HUES64 (cell line): ENCODE measurements at regions not wholly inside any gene's neighbourhood (a gene's known extent, or its start where the extent isn't known, plus 50 kb on each side); places are given as distances from the start of the nearest gene placed in this dataset.

Experiments used
- H3K27ac ChIP-seq: 2 replicates; pipeline ENCODE4 v1.7.0; 2013; ENCODE audit warnings: low read depth, low read length, inconsistent platforms
- H3K27me3 ChIP-seq: 2 replicates; pipeline ENCODE4 v1.6.1; 2013; ENCODE audit warnings: mild to moderate bottlenecking, low read length; ENCODE audit not compliant: insufficient read depth
- H3K36me3 ChIP-seq: 2 replicates; pipeline ENCODE4 v1.6.1; 2013; ENCODE audit warnings: mild to moderate bottlenecking, low read length; ENCODE audit not compliant: insufficient read depth
- H3K4me1 ChIP-seq: 2 replicates; pipeline ENCODE4 v1.6.1; 2013; ENCODE audit warnings: mild to moderate bottlenecking, low read length, moderate library complexity; ENCODE audit not compliant: insufficient read depth
- H3K4me3 ChIP-seq: 2 replicates; pipeline ENCODE4 v1.5.1; 2013; ENCODE audit warnings: mild to moderate bottlenecking, low read length, moderate library complexity
- H3K9ac ChIP-seq: 2 replicates; pipeline ENCODE4 v1.6.1; 2013; ENCODE audit warnings: mild to moderate bottlenecking, low read depth, low read length
- H3K9me3 ChIP-seq: 2 replicates; pipeline ENCODE4 v1.6.1; 2013; ENCODE audit warnings: low read depth, low read length; ENCODE audit not compliant: insufficient read depth
- WGBS: fragments of 150-250, 120-280 bp; methylation state at CpG from one replicate; pipeline ENCODE4 v1.1.7; 2013; ENCODE audit warnings: missing lambda C conversion rate; 5-methylcytosine and 5-hydroxymethylcytosine counted together

- H3K9ac ChIP-seq = no peak overlapping the region
- H3K27ac ChIP-seq = no peak overlapping the region
- no peak overlapping the region for H3K4me3 ChIP-seq
- no peaks in the 10 kb centered on the region for H3K27me3 ChIP-seq
- 94% methylated on average over 1 of the region's 2 CpGs for WGBS
- peaks cover 16% of the 10 kb centered on the region for H3K4me1 ChIP-seq
- H3K9me3 ChIP-seq = no peaks in the 10 kb centered on the region
- no peaks in the 10 kb centered on the region for H3K36me3 ChIP-seq
These were observed 58.7 kb upstream of the TRPC7 start for GRCh38 chr5:136423944-136424606.

GRCh38 chr5:136420168-136420898, 55.0 kb upstream of the TRPC7 start:
- Histone ChIP-seq H3K4me1 (peaks cover 13% of the 10 kb centered on the region), H3K27me3 (no peaks in the 10 kb centered on the region), H3K9ac (no peak overlapping the region), H3K4me3 (no peak overlapping the region), H3K9me3 (no peaks in the 10 kb centered on the region), H3K36me3 (no peaks in the 10 kb centered on the region), H3K27ac (no peak overlapping the region)
- WGBS = 61% methylated on average over 5 of the region's 5 CpGs

GRCh38 chr5:136418301-136418700, 53.0 kb upstream of the TRPC7 start:
- Histone ChIP-seq H3K4me1 (peaks cover 9% of the 10 kb centered on the region), H3K4me3 (no peak overlapping the region), H3K27me3 (no peaks in the 10 kb centered on the region), H3K36me3 (no peaks in the 10 kb centered on the region), H3K9ac (no peak overlapping the region), H3K9me3 (no peaks in the 10 kb centered on the region), H3K27ac (no peak overlapping the region)
- WGBS = 82% methylated on average over 4 of the region's 4 CpGs
